ENCODE measurements at regions not wholly inside any gene's neighbourhood (a gene's known extent, or its start where the extent isn't known, plus 50 kb on each side); places are given as distances from the start of the nearest gene placed in this dataset.

- TF ChIP-seq, protein P1, sequence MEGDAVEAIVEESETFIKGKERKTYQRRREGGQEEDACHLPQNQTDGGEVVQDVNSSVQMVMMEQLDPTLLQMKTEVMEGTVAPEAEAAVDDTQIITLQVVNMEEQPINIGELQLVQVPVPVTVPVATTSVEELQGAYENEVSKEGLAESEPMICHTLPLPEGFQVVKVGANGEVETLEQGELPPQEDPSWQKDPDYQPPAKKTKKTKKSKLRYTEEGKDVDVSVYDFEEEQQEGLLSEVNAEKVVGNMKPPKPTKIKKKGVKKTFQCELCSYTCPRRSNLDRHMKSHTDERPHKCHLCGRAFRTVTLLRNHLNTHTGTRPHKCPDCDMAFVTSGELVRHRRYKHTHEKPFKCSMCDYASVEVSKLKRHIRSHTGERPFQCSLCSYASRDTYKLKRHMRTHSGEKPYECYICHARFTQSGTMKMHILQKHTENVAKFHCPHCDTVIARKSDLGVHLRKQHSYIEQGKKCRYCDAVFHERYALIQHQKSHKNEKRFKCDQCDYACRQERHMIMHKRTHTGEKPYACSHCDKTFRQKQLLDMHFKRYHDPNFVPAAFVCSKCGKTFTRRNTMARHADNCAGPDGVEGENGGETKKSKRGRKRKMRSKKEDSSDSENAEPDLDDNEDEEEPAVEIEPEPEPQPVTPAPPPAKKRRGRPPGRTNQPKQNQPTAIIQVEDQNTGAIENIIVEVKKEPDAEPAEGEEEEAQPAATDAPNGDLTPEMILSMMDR (conservative IDR thresholded peaks at IDR 0.05), result no peak
- Mint-ChIP-seq H3K36me3 (ENCODE audit: insufficient read depth in 1 of 3, low read depth in 3 of 3) (peaks cover 0 to 5% (median 0%) of the 10 kb centered on the region in 3 experiments; a peak in 3 of 7 replicates), H3K4me3 (no peak overlapping the region), H3K9me3 (peaks cover 7 to 9% of the 10 kb centered on the region in 2 experiments; a peak in 3 of 5 replicates), H3K27me3 (ENCODE audit: low read depth) (no peaks in the 10 kb centered on the region; the same call in 1 of the 2 replicates), H3K27ac (no peak overlapping the region), H3K4me1 (peaks cover 11 to 17% of the 10 kb centered on the region in 2 experiments)
- Histone ChIP-seq H3T11ph (ENCODE audit: low read length) (no peak overlapping the region), H3K4me1 (ENCODE audit: insufficient read depth, low read length) (peaks cover 2% of the 10 kb centered on the region; the same call in 1 of the 2 replicates), H4K5ac (ENCODE audit: insufficient read length, low read depth, low read length) (no peak overlapping the region), H3K9ac (ENCODE audit: extremely low read depth, insufficient read length, low read length) (no peak overlapping the region), H4K20me1 (ENCODE audit: control insufficient read depth, insufficient read depth, insufficient read length) (no peaks in the 10 kb centered on the region), H2BK120ac (ENCODE audit: low read depth, low read length, poor library complexity, severe bottlenecking) (no peak overlapping the region), H2AK5ac (ENCODE audit: insufficient read length, low read length) (no peak overlapping the region), H3K18ac (ENCODE audit: insufficient read length, low read depth, low read length) (no peak overlapping the region), H3K4ac (ENCODE audit: low read depth, low read length) (no peak overlapping the region), H3K56ac (ENCODE audit: insufficient read length, low read depth, low read length) (no peak overlapping the region), H3K27ac (ENCODE audit: insufficient read length, low read depth, low read length) (no peak overlapping the region), H2AFZ (ENCODE audit: low read length) (no peak overlapping the region), H3K4me2 (ENCODE audit: insufficient read depth, insufficient read length, low read length) (no peak overlapping the region), H2BK15ac (ENCODE audit: low read depth, low read length) (no peak overlapping the region), H3K23ac (ENCODE audit: insufficient read length, low read depth, low read length) (no peak overlapping the region), H3K27me3 (ENCODE audit: insufficient read depth, low read length) (no peaks in the 10 kb centered on the region), H3K79me2 (ENCODE audit: insufficient read depth, low read length) (no peaks in the 10 kb centered on the region), H3K9me3 (ENCODE audit: control insufficient read depth, low read depth, low read length) (no peaks in the 10 kb centered on the region), H2BK12ac (ENCODE audit: insufficient read length, low read depth, low read length) (no peak overlapping the region), H2BK5ac (ENCODE audit: insufficient read length, low read length) (no peak overlapping the region), H3K14ac (ENCODE audit: insufficient read depth, low read length) (no peak overlapping the region), H4K8ac (replicated peaks; ENCODE audit: insufficient read length, low read depth, low read length) (no peak overlapping the region), H4K91ac (ENCODE audit: insufficient read length, low read depth, low read length) (no peak overlapping the region), H3K23me2 (ENCODE audit: insufficient read length, low read depth, low read length, poor library complexity, severe bottlenecking) (no peaks in the 10 kb centered on the region), H2BK20ac (ENCODE audit: low read depth, low read length, poor library complexity, severe bottlenecking) (no peak overlapping the region), H3K79me1 (ENCODE audit: insufficient read depth, low read depth, low read length, poor library complexity, severe bottlenecking) (no peaks in the 10 kb centered on the region)
- WGBS (ENCODE audit: extremely low coverage, insufficient read length, low lambda C conversion rate), result no CpG with 5 or more reads among the region's 2 CpGs
- no peak for DNase-seq
Measured at GRCh38 chr21:35652872-35653271, 407.5 kb downstream of the SETD4 start.

All from H9 (cell line).